HepG2 (cell line): ENCODE measurements at regions not wholly inside any gene's neighbourhood (a gene's known extent, or its start where the extent isn't known, plus 50 kb on each side); places are given as distances from the start of the nearest gene placed in this dataset.

Source experiments
- ATAC-seq: fragments of 200-7000 bp; cut with Tn5 transposase; 3 replicates; pipeline ENCODE4 v1.9.1; 2020; ENCODE audit warnings: mild to moderate bottlenecking, moderate library complexity
- BruUV-seq: library from RNA; stranded (reverse); fragments of 400-500 nt; replicated peaks from 2 replicates; lab custom pipeline; 2021; lab: Mats Ljungman, UMichigan
- CTCF ChIA-PET: fragments of 300-600 bp; formaldehyde crosslinking; extraction: SDS; loops from one replicate; lab custom pipeline; 2021; ENCODE audit warnings: low total read pairs, inconsistent platforms, low intra/inter-chr PET ratio; lab: Yijun Ruan, JAX
- POLR2A ChIA-PET: fragments of 350-600 bp; sonication (Branson Sonifier 250); formaldehyde crosslinking; loops from one replicate; lab custom pipeline; 2020; ENCODE audit warnings: antibody characterized with exemption, inconsistent platforms; lab: Yijun Ruan, JAX
- DNase-seq: peaks from one replicate; pipeline ENCODE4 v3.0.0-alpha.2; 2015; ENCODE audit warnings: low spot score
- FAIRE-seq: peaks from 3 replicates; lab custom pipeline; 2011; peaks lifted over from hg19 to GRCh38; lab: Jason Lieb, UNC
- H2AFZ ChIP-seq: one replicate; pipeline ENCODE4 v1.6.1; 2011; ENCODE audit warnings: low read length, inconsistent platforms
- H3K27ac ChIP-seq: fragments of 300-600 bp; 3 replicates; pipeline ENCODE4 v1.8.0; 2011; ENCODE audit warnings: mixed run types, mild to moderate bottlenecking, mixed read lengths, low read length, inconsistent platforms; ENCODE audit not compliant: insufficient read depth; ENCODE audit errors: extremely low read length
- H3K27me3 ChIP-seq, 2 experiments: fragments of 200-600 bp in 1 of 2; 2 replicates in 1 of 2; 3 replicates in 1 of 2; pipeline versions ENCODE4 v1.6.0 to v1.8.0; 2011; ENCODE audit warnings: low read length in 2 of 2, mild to moderate bottlenecking in 2 of 2, moderate library complexity in 2 of 2, inconsistent platforms in 1 of 2; ENCODE audit not compliant: insufficient read depth in 2 of 2, control insufficient read depth in 1 of 2
- H3K36me3 ChIP-seq, 2 experiments: fragments of 200-600 bp in 1 of 2; replicated peaks in 1 of 2; 2 replicates in 1 of 2; 3 replicates in 1 of 2; pipeline versions ENCODE4 v1.5.1 to v1.8.0; 2011; ENCODE audit warnings: low read length in 2 of 2, inconsistent platforms in 1 of 2; ENCODE audit not compliant: insufficient read depth in 2 of 2, control insufficient read depth in 1 of 2
- H3K4me1 ChIP-seq: 2 replicates; pipeline ENCODE4 v1.5.1; 2012; ENCODE audit warnings: low read length, inconsistent platforms; ENCODE audit not compliant: insufficient read depth
- H3K4me2 ChIP-seq: 2 replicates; pipeline ENCODE4 v1.6.0; 2011; ENCODE audit warnings: low read depth, low read length, inconsistent platforms
- H3K4me3 ChIP-seq, 3 experiments: fragments of 200-600 bp in 1 of 3; sonication (generic), shearing (Covaris generic) in 1 of 3; replicated peaks in 1 of 3; 2 replicates each; pipeline ENCODE4 v1.5.1; 2011 to 2016; ENCODE audit warnings: low read length in 3 of 3, inconsistent platforms in 2 of 3, low read depth in 2 of 3, mild to moderate bottlenecking in 2 of 3, control low read depth in 1 of 3, mixed read lengths in 1 of 3; ENCODE audit not compliant: insufficient read depth in 1 of 3
- H3K79me2 ChIP-seq: one replicate; pipeline ENCODE4 v1.6.1; 2011; ENCODE audit warnings: low read length, inconsistent platforms; ENCODE audit not compliant: insufficient read depth
- H3K9ac ChIP-seq: 2 replicates; pipeline ENCODE4 v1.6.0; 2011; ENCODE audit warnings: mild to moderate bottlenecking, low read depth, low read length, inconsistent platforms; ENCODE audit not compliant: insufficient read depth
- H3K9me3 ChIP-seq: 2 replicates; pipeline ENCODE4 v1.5.1; 2012; ENCODE audit warnings: mild to moderate bottlenecking, low read length
- H4K20me1 ChIP-seq: 2 replicates; pipeline ENCODE4 v1.6.0; 2011; ENCODE audit warnings: inconsistent platforms, mild to moderate bottlenecking, low read length, moderate library complexity; ENCODE audit not compliant: insufficient read depth
- ARNT2 ChIP-seq: sonication (generic); formaldehyde crosslinking; IDR thresholded peaks from 2 replicates; pipeline ENCODE4 v1.8.0; 2022; ENCODE audit warnings: mild to moderate bottlenecking, low read depth, missing genetic modification reagents, moderate library complexity
- FUBP1 ChIP-seq: sonication (generic); formaldehyde crosslinking; IDR thresholded peaks from 2 replicates; pipeline ENCODE4 v1.5.1; 2020; ENCODE audit warnings: missing genetic modification reagents, mild to moderate bottlenecking, borderline replicate concordance
- SOX13 ChIP-seq, 3 experiments: fragments of 450-650 bp in 1 of 3; sonication (generic) in 1 of 3; formaldehyde crosslinking in 1 of 3; IDR thresholded peaks in 2 of 3; conservative IDR thresholded peaks in 1 of 3; 2 replicates each; pipeline versions ENCODE4 v1.5.0 to v1.6.1; 2016 to 2020; ENCODE audit warnings: antibody characterized with exemption in 1 of 3, mild to moderate bottlenecking in 1 of 3, missing compliant biosample characterization in 1 of 3, missing genetic modification reagents in 1 of 3, moderate library complexity in 1 of 3
- SP1 ChIP-seq, 2 experiments: fragments of 450-650 bp in 1 of 2; sonication (generic) in 1 of 2; formaldehyde crosslinking in 1 of 2; IDR thresholded peaks; 2 replicates each; pipeline versions ENCODE4 v1.4.0 to v1.6.1; 2016 to 2020; ENCODE audit warnings: missing genetic modification reagents in 1 of 2
- ZBTB44 ChIP-seq: sonication (generic); formaldehyde crosslinking; IDR thresholded peaks from 2 replicates; pipeline ENCODE4 v1.4.0; 2020; ENCODE audit warnings: missing genetic modification reagents
- ZNF232 ChIP-seq: sonication (generic); formaldehyde crosslinking; IDR thresholded peaks from 2 replicates; pipeline ENCODE4 v1.4.0; 2020; ENCODE audit warnings: missing genetic modification reagents, borderline replicate concordance
- ZNF263 ChIP-seq: sonication (generic); formaldehyde crosslinking; IDR thresholded peaks from 2 replicates; pipeline ENCODE4 v1.4.0; 2020; ENCODE audit warnings: missing genetic modification reagents
- ZSCAN22 ChIP-seq: sonication (generic); formaldehyde crosslinking; IDR thresholded peaks from 2 replicates; pipeline ENCODE4 v1.4.0; 2020; ENCODE audit warnings: mild to moderate bottlenecking, missing genetic modification reagents
- WGBS: methylation state at CpG from one replicate; pipeline ENCODE4 v1.1.6; 2017; ENCODE audit warnings: low lambda C conversion rate; 5-methylcytosine and 5-hydroxymethylcytosine counted together
- in situ Hi-C: cut with HindIII; loops from 2 replicates; pipeline ENCODE4 v1.10.0; 2017; ENCODE audit warnings: low pct_unique_long_range_greater_than_20kb; ENCODE audit not compliant: extremely low pct_ligation_motif_present
- intact Hi-C: fragments of 100-400 bp; cut with micrococcal nuclease; formaldehyde crosslinking; loops from one replicate; pipeline ENCODE4 v1.10.0; 2022; ENCODE audit not compliant: unreplicated experiment

- H3K9me3 ChIP-seq = no peaks in the 10 kb centered on the region
Measured at GRCh38 chr6:128723667-128724066, 159.3 kb upstream of the LAMA2 start.

More at GRCh38 chr6:128723667-128724066, 159.3 kb upstream of the LAMA2 start:
- Histone ChIP-seq H3K36me3 (no peaks in the 10 kb centered on the region), H3K27ac (no peak overlapping the region), H3K79me2 (no peaks in the 10 kb centered on the region), H2AFZ (no peak overlapping the region), H3K4me3 (no peak overlapping the region), H3K4me1 (no peaks in the 10 kb centered on the region), H3K4me2 (no peak overlapping the region), H3K9ac (no peak overlapping the region), H3K27me3 (no peaks in the 10 kb centered on the region)
- WGBS = 1% methylated on average over 2 of the region's 2 CpGs
- no peak for ATAC-seq
- no TSS peak for BruUV-seq
- POLR2A ChIA-PET = no interaction called here
- CTCF ChIA-PET = no interaction called here
- no peak for TF ChIP-seq ZBTB44 (CRISPR knock-in tag)
- TF ChIP-seq ARNT2 = no peak
- no peak for TF ChIP-seq FUBP1 (CRISPR knock-in tag)
- TF ChIP-seq ZNF263 (CRISPR knock-in tag) = no peak
- no peak for TF ChIP-seq ZSCAN22
- TF ChIP-seq SOX13 (IDR thresholded peaks at IDR 0.05) = no peak
- no peak for TF ChIP-seq SOX13 (CRISPR knock-in tag; conservative IDR thresholded peaks at IDR 0.05 in 1 of 2, IDR thresholded peaks at IDR 0.05 in 1 of 2)
- no peak for TF ChIP-seq ZNF232 (CRISPR knock-in tag)
- no peak for TF ChIP-seq SP1 (IDR thresholded peaks at IDR 0.05)
- no peak for TF ChIP-seq SP1 (CRISPR knock-in tag; IDR thresholded peaks at IDR 0.05)
- TF ChIP-seq, all 625 proteins: peak for 0
- DNase-seq (no peak), FAIRE-seq (no peak)
- H4K20me1 ChIP-seq = no peaks in the 10 kb centered on the region
- intact Hi-C loops (no loop called here), in situ Hi-C loops (loop anchor here (10.0 kb wide), 1 partner anchor 869 kb away; no protein-coding TSS in a partner anchor)
